ENCODE measurements at regions not wholly inside any gene's neighbourhood (a gene's known extent, or its start where the extent isn't known, plus 50 kb on each side); places are given as distances from the start of the nearest gene placed in this dataset.
"Not testable (repeated sequence)": the region's sequence is repeated elsewhere in the genome, so short reads cannot be mapped to it uniquely, and the experiment has no call there.

DNA sequence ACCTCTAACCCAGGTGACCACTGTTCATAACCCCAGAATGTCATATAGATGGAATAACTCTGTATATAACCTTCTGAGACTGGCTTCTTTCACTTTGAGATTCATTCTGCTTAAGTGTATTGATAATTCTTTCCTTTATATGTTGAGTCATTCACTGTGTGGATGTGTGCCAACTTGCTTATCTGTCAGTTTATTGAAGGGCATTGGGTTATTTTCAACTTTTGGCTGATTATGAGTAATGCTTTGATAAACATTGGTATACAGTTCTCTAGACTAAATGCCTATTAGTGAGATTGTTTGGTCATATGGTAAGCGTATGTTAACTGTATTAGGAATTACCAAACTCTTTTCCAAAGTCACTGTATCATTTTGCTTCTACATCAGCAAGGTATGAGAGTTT lies 453.4 kb upstream of the SPTLC3 start:
- Mint-ChIP-seq H3K27me3 (ENCODE audit: low read depth) (no peaks in the 10 kb centered on the region), H3K4me3 (no peak overlapping the region), H3K9me3 (no peaks in the 10 kb centered on the region), H3K27ac (no peak overlapping the region), H3K4me1 (peaks cover 7% of the 10 kb centered on the region), H3K36me3 (no peaks in the 10 kb centered on the region)
- ATAC-seq (no peak), DNase-seq (ENCODE audit: low spot score) (no peak)
- CTCF ChIA-PET, result interaction anchor here (1.5 kb wide), 1 partner anchor 15 kb away, joined by 3 read pairs; no protein-coding TSS in a partner anchor
- no peak for TF ChIP-seq CREM (CRISPR knock-in tag; IDR thresholded peaks at IDR 0.05)
- no peak for TF ChIP-seq TEAD1 (CRISPR knock-in tag; IDR thresholded peaks at IDR 0.05)
- no peak for TF ChIP-seq TP53 (CRISPR knock-in tag; IDR thresholded peaks at IDR 0.05)
- TF ChIP-seq, protein P1, sequence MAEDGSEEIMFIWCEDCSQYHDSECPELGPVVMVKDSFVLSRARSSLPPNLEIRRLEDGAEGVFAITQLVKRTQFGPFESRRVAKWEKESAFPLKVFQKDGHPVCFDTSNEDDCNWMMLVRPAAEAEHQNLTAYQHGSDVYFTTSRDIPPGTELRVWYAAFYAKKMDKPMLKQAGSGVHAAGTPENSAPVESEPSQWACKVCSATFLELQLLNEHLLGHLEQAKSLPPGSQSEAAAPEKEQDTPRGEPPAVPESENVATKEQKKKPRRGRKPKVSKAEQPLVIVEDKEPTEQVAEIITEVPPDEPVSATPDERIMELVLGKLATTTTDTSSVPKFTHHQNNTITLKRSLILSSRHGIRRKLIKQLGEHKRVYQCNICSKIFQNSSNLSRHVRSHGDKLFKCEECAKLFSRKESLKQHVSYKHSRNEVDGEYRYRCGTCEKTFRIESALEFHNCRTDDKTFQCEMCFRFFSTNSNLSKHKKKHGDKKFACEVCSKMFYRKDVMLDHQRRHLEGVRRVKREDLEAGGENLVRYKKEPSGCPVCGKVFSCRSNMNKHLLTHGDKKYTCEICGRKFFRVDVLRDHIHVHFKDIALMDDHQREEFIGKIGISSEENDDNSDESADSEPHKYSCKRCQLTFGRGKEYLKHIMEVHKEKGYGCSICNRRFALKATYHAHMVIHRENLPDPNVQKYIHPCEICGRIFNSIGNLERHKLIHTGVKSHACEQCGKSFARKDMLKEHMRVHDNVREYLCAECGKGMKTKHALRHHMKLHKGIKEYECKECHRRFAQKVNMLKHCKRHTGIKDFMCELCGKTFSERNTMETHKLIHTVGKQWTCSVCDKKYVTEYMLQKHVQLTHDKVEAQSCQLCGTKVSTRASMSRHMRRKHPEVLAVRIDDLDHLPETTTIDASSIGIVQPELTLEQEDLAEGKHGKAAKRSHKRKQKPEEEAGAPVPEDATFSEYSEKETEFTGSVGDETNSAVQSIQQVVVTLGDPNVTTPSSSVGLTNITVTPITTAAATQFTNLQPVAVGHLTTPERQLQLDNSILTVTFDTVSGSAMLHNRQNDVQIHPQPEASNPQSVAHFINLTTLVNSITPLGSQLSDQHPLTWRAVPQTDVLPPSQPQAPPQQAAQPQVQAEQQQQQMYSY (CRISPR knock-in tag; IDR thresholded peaks at IDR 0.05), result no peak
- TF ChIP-seq KAT7 (CRISPR knock-in tag; IDR thresholded peaks at IDR 0.05; ENCODE audit: borderline replicate concordance), result no peak
- TF ChIP-seq ZNF232 (CRISPR knock-in tag; IDR thresholded peaks at IDR 0.05), result no peak
- TF ChIP-seq GRHL2 (CRISPR knock-in tag; IDR thresholded peaks at IDR 0.05; ENCODE audit: insufficient replicate concordance, severe bottlenecking), result no peak
- no peak for TF ChIP-seq MXD4 (CRISPR knock-in tag; IDR thresholded peaks at IDR 0.05; ENCODE audit: borderline replicate concordance)
- TF ChIP-seq, protein P2, sequence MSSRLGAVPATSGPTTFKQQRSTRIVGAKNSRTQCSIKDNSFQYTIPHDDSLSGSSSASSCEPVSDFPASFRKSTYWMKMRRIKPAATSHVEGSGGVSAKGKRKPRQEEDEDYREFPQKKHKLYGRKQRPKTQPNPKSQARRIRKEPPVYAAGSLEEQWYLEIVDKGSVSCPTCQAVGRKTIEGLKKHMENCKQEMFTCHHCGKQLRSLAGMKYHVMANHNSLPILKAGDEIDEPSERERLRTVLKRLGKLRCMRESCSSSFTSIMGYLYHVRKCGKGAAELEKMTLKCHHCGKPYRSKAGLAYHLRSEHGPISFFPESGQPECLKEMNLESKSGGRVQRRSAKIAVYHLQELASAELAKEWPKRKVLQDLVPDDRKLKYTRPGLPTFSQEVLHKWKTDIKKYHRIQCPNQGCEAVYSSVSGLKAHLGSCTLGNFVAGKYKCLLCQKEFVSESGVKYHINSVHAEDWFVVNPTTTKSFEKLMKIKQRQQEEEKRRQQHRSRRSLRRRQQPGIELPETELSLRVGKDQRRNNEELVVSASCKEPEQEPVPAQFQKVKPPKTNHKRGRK (CRISPR knock-in tag; IDR thresholded peaks at IDR 0.05; ENCODE audit: borderline replicate concordance), result no peak
- TF ChIP-seq, protein P3, sequence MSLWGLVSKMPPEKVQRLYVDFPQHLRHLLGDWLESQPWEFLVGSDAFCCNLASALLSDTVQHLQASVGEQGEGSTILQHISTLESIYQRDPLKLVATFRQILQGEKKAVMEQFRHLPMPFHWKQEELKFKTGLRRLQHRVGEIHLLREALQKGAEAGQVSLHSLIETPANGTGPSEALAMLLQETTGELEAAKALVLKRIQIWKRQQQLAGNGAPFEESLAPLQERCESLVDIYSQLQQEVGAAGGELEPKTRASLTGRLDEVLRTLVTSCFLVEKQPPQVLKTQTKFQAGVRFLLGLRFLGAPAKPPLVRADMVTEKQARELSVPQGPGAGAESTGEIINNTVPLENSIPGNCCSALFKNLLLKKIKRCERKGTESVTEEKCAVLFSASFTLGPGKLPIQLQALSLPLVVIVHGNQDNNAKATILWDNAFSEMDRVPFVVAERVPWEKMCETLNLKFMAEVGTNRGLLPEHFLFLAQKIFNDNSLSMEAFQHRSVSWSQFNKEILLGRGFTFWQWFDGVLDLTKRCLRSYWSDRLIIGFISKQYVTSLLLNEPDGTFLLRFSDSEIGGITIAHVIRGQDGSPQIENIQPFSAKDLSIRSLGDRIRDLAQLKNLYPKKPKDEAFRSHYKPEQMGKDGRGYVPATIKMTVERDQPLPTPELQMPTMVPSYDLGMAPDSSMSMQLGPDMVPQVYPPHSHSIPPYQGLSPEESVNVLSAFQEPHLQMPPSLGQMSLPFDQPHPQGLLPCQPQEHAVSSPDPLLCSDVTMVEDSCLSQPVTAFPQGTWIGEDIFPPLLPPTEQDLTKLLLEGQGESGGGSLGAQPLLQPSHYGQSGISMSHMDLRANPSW (CRISPR knock-in tag; conservative IDR thresholded peaks at IDR 0.05; ENCODE audit: low read depth), result no peak
- TF ChIP-seq NR2C2 (CRISPR knock-in tag; IDR thresholded peaks at IDR 0.05), result no peak
- no peak for TF ChIP-seq ESRRA (CRISPR knock-in tag; IDR thresholded peaks at IDR 0.05; ENCODE audit: borderline replicate concordance)
- no peak for TF ChIP-seq E2F1 (CRISPR knock-in tag; IDR thresholded peaks at IDR 0.05)
- TF ChIP-seq, protein P4, sequence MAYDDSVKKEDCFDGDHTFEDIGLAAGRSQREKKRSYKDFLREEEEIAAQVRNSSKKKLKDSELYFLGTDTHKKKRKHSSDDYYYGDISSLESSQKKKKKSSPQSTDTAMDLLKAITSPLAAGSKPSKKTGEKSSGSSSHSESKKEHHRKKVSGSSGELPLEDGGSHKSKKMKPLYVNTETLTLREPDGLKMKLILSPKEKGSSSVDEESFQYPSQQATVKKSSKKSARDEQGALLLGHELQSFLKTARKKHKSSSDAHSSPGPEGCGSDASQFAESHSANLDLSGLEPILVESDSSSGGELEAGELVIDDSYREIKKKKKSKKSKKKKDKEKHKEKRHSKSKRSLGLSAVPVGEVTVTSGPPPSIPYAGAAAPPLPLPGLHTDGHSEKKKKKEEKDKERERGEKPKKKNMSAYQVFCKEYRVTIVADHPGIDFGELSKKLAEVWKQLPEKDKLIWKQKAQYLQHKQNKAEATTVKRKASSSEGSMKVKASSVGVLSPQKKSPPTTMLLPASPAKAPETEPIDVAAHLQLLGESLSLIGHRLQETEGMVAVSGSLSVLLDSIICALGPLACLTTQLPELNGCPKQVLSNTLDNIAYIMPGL (CRISPR knock-in tag; IDR thresholded peaks at IDR 0.05), result no peak
- no peak for TF ChIP-seq ETV6 (CRISPR knock-in tag; IDR thresholded peaks at IDR 0.05)
- TF ChIP-seq, protein P5, sequence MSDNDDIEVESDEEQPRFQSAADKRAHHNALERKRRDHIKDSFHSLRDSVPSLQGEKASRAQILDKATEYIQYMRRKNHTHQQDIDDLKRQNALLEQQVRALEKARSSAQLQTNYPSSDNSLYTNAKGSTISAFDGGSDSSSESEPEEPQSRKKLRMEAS (CRISPR knock-in tag; IDR thresholded peaks at IDR 0.05), result no peak
- TF ChIP-seq FOXJ3 (CRISPR knock-in tag; IDR thresholded peaks at IDR 0.05; ENCODE audit: borderline replicate concordance), result no peak
- no peak for TF ChIP-seq ZNF281 (CRISPR knock-in tag; IDR thresholded peaks at IDR 0.05)
- TF ChIP-seq IRF2 (CRISPR knock-in tag; IDR thresholded peaks at IDR 0.05; ENCODE audit: borderline replicate concordance, low read depth), result no peak
- POLR2A ChIA-PET, result no interaction called here

- DNase-seq (ENCODE audit: low spot score); ATAC-seq; POLR2A ChIA-PET; H3K4me3 Mint-ChIP-seq; H3K27ac Mint-ChIP-seq; H3K4me1 Mint-ChIP-seq; H3K36me3 Mint-ChIP-seq; H3K27me3 Mint-ChIP-seq (ENCODE audit: low read depth); H3K9me3 Mint-ChIP-seq: not testable (repeated sequence)
- CTCF ChIA-PET, result interaction anchor here (1.5 kb wide), 1 partner anchor 14 kb away, joined by 3 read pairs; no protein-coding TSS in a partner anchor
These were observed 452.9 kb upstream of the SPTLC3 start for GRCh38 chr20:12555849-12556248.

Measured in WTC11 (cell line).